22Rv1 (cell line): ENCODE measurements at regions not wholly inside any gene's neighbourhood (a gene's known extent, or its start where the extent isn't known, plus 50 kb on each side); places are given as distances from the start of the nearest gene placed in this dataset.

Experiments used
- H3K27ac ChIP-seq: fragments of 450-650 bp; 2 replicates; pipeline ENCODE4 v1.5.1; 2017
- CTCF ChIP-seq: fragments of 450-650 bp; IDR thresholded peaks from 2 replicates; pipeline ENCODE4 v1.5.1; 2017; ENCODE audit warnings: mild to moderate bottlenecking
- ZFX ChIP-seq: fragments of 450-650 bp; IDR thresholded peaks from 2 replicates; pipeline ENCODE4 v1.6.1; 2017; ENCODE audit warnings: antibody characterized with exemption, borderline replicate concordance

- no peak for TF ChIP-seq CTCF
- no peak for TF ChIP-seq ZFX
- peak overlapping the region; percentile 90 for H3K27ac ChIP-seq
These were observed 586.3 kb downstream of the LRFN5 start for GRCh38 chr14:42192738-42193653.

- H3K27ac ChIP-seq, result no peak overlapping the region
- TF ChIP-seq ZFX (no peak), CTCF (no peak)
These were observed 584.1 kb downstream of the LRFN5 start for GRCh38 chr14:42190744-42191143.

GRCh38 chr14:42187846-42188245 is 581.2 kb downstream of the LRFN5 start:
- TF ChIP-seq CTCF (no peak), ZFX (no peak)
- no peak overlapping the region for H3K27ac ChIP-seq

DNA sequence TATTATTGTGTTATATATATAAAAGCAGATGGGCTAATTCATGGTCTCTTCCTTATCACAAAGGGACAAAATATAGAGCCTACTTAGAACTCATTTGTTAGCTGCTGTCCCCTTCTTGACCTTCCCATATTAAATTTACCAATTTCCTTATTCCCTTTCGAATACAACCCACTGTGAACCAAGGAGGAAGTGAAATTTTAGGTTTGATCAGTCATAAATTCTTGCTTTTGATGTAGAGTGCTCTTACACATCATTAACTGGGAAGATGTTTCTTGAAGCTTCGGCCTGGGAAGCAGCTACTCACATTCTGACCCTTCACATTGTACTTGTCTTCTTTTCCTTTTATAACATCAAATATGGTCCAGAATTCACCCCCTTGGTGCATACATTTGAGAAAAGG is 579.0 kb downstream of the LRFN5 start:
- no peak overlapping the region for H3K27ac ChIP-seq
- no peak for TF ChIP-seq CTCF
- no peak for TF ChIP-seq ZFX

- H3K27ac ChIP-seq, result no peak overlapping the region
- no peak for TF ChIP-seq CTCF
- no peak for TF ChIP-seq ZFX
These were observed 567.7 kb downstream of the LRFN5 start for GRCh38 chr14:42174357-42174756.

GRCh38 chr14:42173206-42173605 is 566.5 kb downstream of the LRFN5 start:
- TF ChIP-seq CTCF (no peak), ZFX (no peak)
- H3K27ac ChIP-seq, result no peak overlapping the region

- TF ChIP-seq CTCF (no peak), ZFX (no peak)
- no peak overlapping the region for H3K27ac ChIP-seq
These were observed 565.6 kb downstream of the LRFN5 start for GRCh38 chr14:42172304-42172703.
